BJ (cell line): ENCODE measurements at regions not wholly inside any gene's neighbourhood (a gene's known extent, or its start where the extent isn't known, plus 50 kb on each side); places are given as distances from the start of the nearest gene placed in this dataset.

ENCODE experiments used
- CTCF ChIA-PET: fragments of 350-600 bp; formaldehyde crosslinking; extraction: SDS; loops from one replicate; lab custom pipeline; 2021; ENCODE audit warnings: antibody characterized with exemption, inconsistent platforms; lab: Yijun Ruan, JAX
- POLR2A ChIA-PET: fragments of 300-600 bp; sonication (Branson Sonifier 250); formaldehyde crosslinking; extraction: SDS; loops from one replicate; lab custom pipeline; 2021; ENCODE audit warnings: antibody characterized with exemption; lab: Charles Lee
- DNase-seq: peaks from one replicate; pipeline ENCODE4 v3.0.0-alpha.2; 2011; ENCODE audit warnings: low read depth
- H3K27me3 ChIP-seq: 2 replicates; pipeline ENCODE4 v1.6.0; 2011; ENCODE audit warnings: low read length; ENCODE audit not compliant: control insufficient read depth, insufficient read depth
- H3K36me3 ChIP-seq: 2 replicates; pipeline ENCODE4 v1.5.1; 2011; ENCODE audit warnings: low read length; ENCODE audit not compliant: control insufficient read depth, insufficient read depth
- H3K4me3 ChIP-seq: 2 replicates; pipeline ENCODE4 v1.5.1; 2011; ENCODE audit warnings: low read depth, mild to moderate bottlenecking, control low read depth, low read length
- TF ChIP-seq, protein P1 (sequence below): IDR thresholded peaks from 2 replicates; pipeline ENCODE4 v1.5.1; 2011; ENCODE audit warnings: low read depth, mild to moderate bottlenecking, control low read depth, inconsistent platforms, low read length, moderate library complexity; ENCODE audit not compliant: insufficient read depth

GRCh38 chr1:229069176-229069575 is 201.7 kb upstream of the RAB4A start:
- CTCF ChIA-PET: no interaction called here
- H3K27me3 ChIP-seq: no peaks in the 10 kb centered on the region
- no peak for DNase-seq
- TF ChIP-seq, protein P1, sequence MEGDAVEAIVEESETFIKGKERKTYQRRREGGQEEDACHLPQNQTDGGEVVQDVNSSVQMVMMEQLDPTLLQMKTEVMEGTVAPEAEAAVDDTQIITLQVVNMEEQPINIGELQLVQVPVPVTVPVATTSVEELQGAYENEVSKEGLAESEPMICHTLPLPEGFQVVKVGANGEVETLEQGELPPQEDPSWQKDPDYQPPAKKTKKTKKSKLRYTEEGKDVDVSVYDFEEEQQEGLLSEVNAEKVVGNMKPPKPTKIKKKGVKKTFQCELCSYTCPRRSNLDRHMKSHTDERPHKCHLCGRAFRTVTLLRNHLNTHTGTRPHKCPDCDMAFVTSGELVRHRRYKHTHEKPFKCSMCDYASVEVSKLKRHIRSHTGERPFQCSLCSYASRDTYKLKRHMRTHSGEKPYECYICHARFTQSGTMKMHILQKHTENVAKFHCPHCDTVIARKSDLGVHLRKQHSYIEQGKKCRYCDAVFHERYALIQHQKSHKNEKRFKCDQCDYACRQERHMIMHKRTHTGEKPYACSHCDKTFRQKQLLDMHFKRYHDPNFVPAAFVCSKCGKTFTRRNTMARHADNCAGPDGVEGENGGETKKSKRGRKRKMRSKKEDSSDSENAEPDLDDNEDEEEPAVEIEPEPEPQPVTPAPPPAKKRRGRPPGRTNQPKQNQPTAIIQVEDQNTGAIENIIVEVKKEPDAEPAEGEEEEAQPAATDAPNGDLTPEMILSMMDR: no peak
- H3K4me3 ChIP-seq: no peak overlapping the region
- no peaks in the 10 kb centered on the region for H3K36me3 ChIP-seq
- POLR2A ChIA-PET: no interaction called here

DNA sequence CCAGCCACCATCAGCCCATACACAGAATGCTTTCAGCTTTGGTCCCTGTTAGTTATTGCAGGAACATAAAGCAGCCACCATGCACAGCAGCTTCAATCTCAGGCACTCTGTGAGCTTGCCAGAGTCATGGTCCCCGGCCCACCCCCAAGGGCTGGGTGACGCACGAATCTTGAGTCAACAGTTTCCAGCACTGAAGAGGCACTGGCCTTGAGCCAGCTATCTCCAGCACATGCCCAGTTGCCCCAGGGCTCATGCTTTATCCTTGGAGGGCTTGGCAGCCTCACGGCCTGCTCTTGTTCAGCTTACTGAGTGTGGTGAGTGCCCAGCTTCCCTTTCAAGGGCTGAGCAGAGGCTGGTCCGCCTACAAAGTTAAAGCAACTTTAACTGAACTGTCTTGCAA is 200.7 kb upstream of the RAB4A start:
- H3K27me3 ChIP-seq: no peaks in the 10 kb centered on the region
- DNase-seq: peak; percentile 16
- CTCF ChIA-PET: interaction anchor here (1.5 kb wide), 1 partner anchor 157 kb away, joined by 4 read pairs; no protein-coding TSS in a partner anchor
- TF ChIP-seq, protein P1: no peak
- no peak overlapping the region for H3K4me3 ChIP-seq
- H3K36me3 ChIP-seq: no peaks in the 10 kb centered on the region
- POLR2A ChIA-PET: no interaction called here

DNA sequence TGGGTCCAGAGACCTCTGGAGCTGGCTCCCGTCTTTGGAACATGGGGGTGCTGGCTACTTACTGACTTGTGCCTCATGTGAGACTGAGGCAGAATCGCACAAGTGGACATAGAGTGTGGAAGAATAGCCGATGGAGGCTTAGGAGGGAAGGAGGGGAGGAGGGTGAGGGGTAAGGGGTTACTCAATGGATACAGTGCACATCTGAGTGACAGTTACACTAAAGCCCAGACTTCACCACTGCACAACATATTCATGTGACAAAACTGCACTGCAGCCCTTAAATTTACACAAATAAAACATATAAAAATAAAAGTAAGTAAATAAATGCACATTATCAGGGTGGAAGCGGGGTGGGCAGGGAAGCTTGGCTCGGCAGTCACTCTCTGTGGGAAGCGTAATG is 197.7 kb upstream of the RAB4A start:
- no peak for DNase-seq
- TF ChIP-seq, protein P1: no peak
- H3K27me3 ChIP-seq: no peaks in the 10 kb centered on the region
- POLR2A ChIA-PET: no interaction called here
- H3K4me3 ChIP-seq: no peak overlapping the region
- H3K36me3 ChIP-seq: no peaks in the 10 kb centered on the region
- CTCF ChIA-PET: no interaction called here

DNA sequence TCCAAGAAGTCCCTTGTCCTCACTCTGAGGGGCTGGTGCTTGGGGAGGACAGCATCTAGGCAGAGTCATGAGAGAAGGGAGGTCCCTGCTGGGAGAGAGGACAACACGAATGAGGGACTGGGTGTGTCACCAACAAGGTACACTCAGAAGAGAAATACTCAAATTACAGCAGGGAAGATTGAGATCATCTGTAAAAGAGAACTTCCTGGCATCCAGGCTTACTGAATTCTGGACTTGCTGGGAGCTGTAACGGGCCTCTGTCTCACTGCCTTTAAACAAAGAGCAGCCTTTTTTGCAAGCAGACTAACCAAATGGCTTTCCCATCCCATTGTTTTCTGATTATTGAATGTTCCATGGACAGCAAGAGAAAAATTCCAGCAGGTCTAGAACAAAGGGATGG is 195.7 kb upstream of the RAB4A start:
- no peak overlapping the region for H3K4me3 ChIP-seq
- ChIA-PET POLR2A (no interaction called here), CTCF (no interaction called here)
- TF ChIP-seq, protein P1: no peak
- H3K27me3 ChIP-seq: no peaks in the 10 kb centered on the region
- no peak for DNase-seq
- H3K36me3 ChIP-seq: no peaks in the 10 kb centered on the region

DNA sequence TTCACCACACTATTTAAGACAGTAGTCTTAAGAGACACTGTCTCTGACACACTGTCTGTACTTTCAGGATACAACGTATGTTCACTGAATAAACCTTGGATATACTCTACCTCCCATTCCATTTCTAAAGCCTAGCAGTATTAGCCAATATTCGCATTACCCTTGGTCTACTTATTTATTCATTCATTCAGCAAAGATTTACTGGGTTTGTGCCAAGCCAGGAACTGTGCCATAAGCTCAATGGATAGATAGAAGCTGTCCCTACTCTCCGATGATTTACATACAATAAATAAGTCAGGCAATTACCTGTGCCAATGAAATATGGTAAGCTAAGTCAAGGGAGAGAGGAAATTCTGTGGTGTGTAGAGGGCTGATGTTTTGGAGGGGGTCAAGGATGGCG is 195.2 kb upstream of the RAB4A start:
- POLR2A ChIA-PET: no interaction called here
- no peak for DNase-seq
- TF ChIP-seq, protein P1: no peak

More for the DNA sequence above, 195.2 kb upstream of the RAB4A start:
- Histone ChIP-seq H3K36me3 (no peaks in the 10 kb centered on the region), H3K4me3 (no peak overlapping the region), H3K27me3 (no peaks in the 10 kb centered on the region)
- CTCF ChIA-PET: no interaction called here
